H9 (cell line): ENCODE measurements at regions not wholly inside any gene's neighbourhood (a gene's known extent, or its start where the extent isn't known, plus 50 kb on each side); places are given as distances from the start of the nearest gene placed in this dataset.

Experiments used
- DNase-seq: peaks from one replicate; pipeline ENCODE4 v3.0.0-alpha.2; 2017
- H2AFZ ChIP-seq: one replicate; pipeline ENCODE4 v1.6.1; 2013; ENCODE audit warnings: mild to moderate bottlenecking, low read length, control low read depth, moderate library complexity
- H2AK5ac ChIP-seq: 2 replicates; pipeline ENCODE4 v1.6.1; 2013; ENCODE audit warnings: low read length, control low read depth, mixed read lengths; ENCODE audit not compliant: insufficient read length
- H2BK120ac ChIP-seq: one replicate; pipeline ENCODE4 v1.6.1; 2013; ENCODE audit warnings: low read depth, mild to moderate bottlenecking, low read length, control low read depth, inconsistent platforms; ENCODE audit not compliant: poor library complexity, severe bottlenecking
- H2BK12ac ChIP-seq: 2 replicates; pipeline ENCODE4 v1.6.1; 2013; ENCODE audit warnings: low read length, control low read depth, mixed read lengths, low read depth; ENCODE audit not compliant: insufficient read length
- H2BK15ac ChIP-seq: 2 replicates; pipeline ENCODE4 v1.6.1; 2013; ENCODE audit warnings: low read depth, low read length, control low read depth
- H2BK20ac ChIP-seq: one replicate; pipeline ENCODE4 v1.6.1; 2013; ENCODE audit warnings: low read depth, mild to moderate bottlenecking, low read length, control low read depth, inconsistent platforms; ENCODE audit not compliant: poor library complexity, severe bottlenecking
- H2BK5ac ChIP-seq: 2 replicates; pipeline ENCODE4 v1.6.1; 2013; ENCODE audit warnings: low read length, control low read depth, mixed read lengths; ENCODE audit not compliant: insufficient read length
- H3K14ac ChIP-seq: 2 replicates; pipeline ENCODE4 v1.6.1; 2013; ENCODE audit warnings: low read length, control low read depth; ENCODE audit not compliant: insufficient read depth
- H3K18ac ChIP-seq: 2 replicates; pipeline ENCODE4 v1.6.1; 2013; ENCODE audit warnings: low read depth, mild to moderate bottlenecking, mixed read lengths, low read length, control low read depth; ENCODE audit not compliant: insufficient read length
- H3K23ac ChIP-seq: 2 replicates; pipeline ENCODE4 v1.6.1; 2013; ENCODE audit warnings: low read length, control low read depth, mixed read lengths, low read depth; ENCODE audit not compliant: insufficient read length
- H3K23me2 ChIP-seq: 2 replicates; pipeline ENCODE4 v1.6.1; 2013; ENCODE audit warnings: low read depth, mild to moderate bottlenecking, mixed read lengths, low read length, control low read depth; ENCODE audit not compliant: insufficient read length, poor library complexity, severe bottlenecking
- H3K27ac ChIP-seq: 2 replicates; pipeline ENCODE4 v1.5.1; 2013; ENCODE audit warnings: low read length, control low read depth, mixed read lengths, low read depth; ENCODE audit not compliant: insufficient read length
- H3K27me3 ChIP-seq: 2 replicates; pipeline ENCODE4 v1.6.1; 2013; ENCODE audit warnings: low read length, control low read depth, inconsistent platforms; ENCODE audit not compliant: insufficient read depth
- H3K4ac ChIP-seq: 2 replicates; pipeline ENCODE4 v1.6.1; 2013; ENCODE audit warnings: low read depth, mild to moderate bottlenecking, control low read depth, inconsistent platforms, low read length, moderate library complexity
- H3K4me1 ChIP-seq: 2 replicates; pipeline ENCODE4 v1.6.1; 2013; ENCODE audit warnings: low read length, control low read depth, inconsistent platforms; ENCODE audit not compliant: insufficient read depth
- H3K4me2 ChIP-seq: 2 replicates; pipeline ENCODE4 v1.6.1; 2013; ENCODE audit warnings: low read length, control low read depth, mixed read lengths; ENCODE audit not compliant: insufficient read length, insufficient read depth
- H3K56ac ChIP-seq: 2 replicates; pipeline ENCODE4 v1.6.1; 2013; ENCODE audit warnings: low read depth, mild to moderate bottlenecking, mixed read lengths, low read length, control low read depth; ENCODE audit not compliant: insufficient read length
- H3K79me1 ChIP-seq: 2 replicates; pipeline ENCODE4 v1.6.1; 2013; ENCODE audit warnings: low read depth, mild to moderate bottlenecking, moderate library complexity, low read length, control low read depth, inconsistent platforms; ENCODE audit not compliant: insufficient read depth, poor library complexity, severe bottlenecking
- H3K79me2 ChIP-seq: 2 replicates; pipeline ENCODE4 v1.6.1; 2013; ENCODE audit warnings: low read length, control low read depth, inconsistent platforms; ENCODE audit not compliant: insufficient read depth
- H3K9ac ChIP-seq: 2 replicates; pipeline ENCODE4 v1.6.1; 2013; ENCODE audit warnings: low read length, control low read depth, mixed read lengths; ENCODE audit not compliant: insufficient read length; ENCODE audit errors: extremely low read depth
- H3K9me3 ChIP-seq: one replicate; pipeline ENCODE4 v1.6.1; 2013; ENCODE audit warnings: low read depth, low read length, inconsistent platforms; ENCODE audit not compliant: control insufficient read depth
- H3T11ph ChIP-seq: one replicate; pipeline ENCODE4 v1.6.1; 2013; ENCODE audit warnings: mild to moderate bottlenecking, low read length, control low read depth, inconsistent platforms
- H4K20me1 ChIP-seq: one replicate; pipeline ENCODE4 v1.6.1; 2013; ENCODE audit not compliant: control insufficient read depth, insufficient read length, insufficient read depth
- H4K5ac ChIP-seq: 2 replicates; pipeline ENCODE4 v1.6.1; 2013; ENCODE audit warnings: low read depth, mild to moderate bottlenecking, mixed read lengths, low read length, control low read depth; ENCODE audit not compliant: insufficient read length
- H4K8ac ChIP-seq: replicated peaks from 2 replicates; pipeline ENCODE4 v1.6.1; 2013; ENCODE audit warnings: low read length, control low read depth, mixed read lengths, low read depth; ENCODE audit not compliant: insufficient read length
- H4K91ac ChIP-seq: 2 replicates; pipeline ENCODE4 v1.6.1; 2013; ENCODE audit warnings: low read depth, mild to moderate bottlenecking, moderate library complexity, mixed read lengths, low read length, control low read depth; ENCODE audit not compliant: insufficient read length
- H3K27ac Mint-ChIP-seq, 3 experiments: 2 replicates in 2 of 3; 3 replicates in 1 of 3; pipeline ENCODE4 v1.8.0; 2020 to 2021; ENCODE audit warnings: mixed read lengths in 3 of 3, mild to moderate bottlenecking in 1 of 3, moderate library complexity in 1 of 3
- H3K27me3 Mint-ChIP-seq: 2 replicates; pipeline ENCODE4 v1.8.0; 2021; ENCODE audit warnings: low read depth, mild to moderate bottlenecking, moderate library complexity, mixed read lengths
- H3K36me3 Mint-ChIP-seq, 3 experiments: 2 replicates in 2 of 3; 3 replicates in 1 of 3; pipeline ENCODE4 v1.8.0; 2020 to 2021; ENCODE audit warnings: low read depth in 3 of 3, mixed read lengths in 3 of 3; ENCODE audit not compliant: insufficient read depth in 1 of 3
- H3K4me1 Mint-ChIP-seq, 2 experiments: 2 replicates each; pipeline ENCODE4 v1.8.0; 2020; ENCODE audit warnings: mixed read lengths in 2 of 2
- H3K4me3 Mint-ChIP-seq, 2 experiments: 2 replicates in 1 of 2; 3 replicates in 1 of 2; pipeline ENCODE4 v1.8.0; 2020 to 2021; ENCODE audit warnings: mild to moderate bottlenecking in 2 of 2, mixed read lengths in 2 of 2, moderate library complexity in 1 of 2
- H3K9me3 Mint-ChIP-seq, 2 experiments: 2 replicates in 1 of 2; 3 replicates in 1 of 2; pipeline ENCODE4 v1.8.0; 2020; ENCODE audit warnings: mild to moderate bottlenecking in 2 of 2, mixed read lengths in 2 of 2, moderate library complexity in 1 of 2
- TF ChIP-seq, protein P1 (sequence below): fragments of 200-600 bp; sonication (generic); conservative IDR thresholded peaks from 3 replicates; pipeline ENCODE4 v1.8.0; 2021; ENCODE audit warnings: antibody characterized with exemption, mild to moderate bottlenecking

DNA sequence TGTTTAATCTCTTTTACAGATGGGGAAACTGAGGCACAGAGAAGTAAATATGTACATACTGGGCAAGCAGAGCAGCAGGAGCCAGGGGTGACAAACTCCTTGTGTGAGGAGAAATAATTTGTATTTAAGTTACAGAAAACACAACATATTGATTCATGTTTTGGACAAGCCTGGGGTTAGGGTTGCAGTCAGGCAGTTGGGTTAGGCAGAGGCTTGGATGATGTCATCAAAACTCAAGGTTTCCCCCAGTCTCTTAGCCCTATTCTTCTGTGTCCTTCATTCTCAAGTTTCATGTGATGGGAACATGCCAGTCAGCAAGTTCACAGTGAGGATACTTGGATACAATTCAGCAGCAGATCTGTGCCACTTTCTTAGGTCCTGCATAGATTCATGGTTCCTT is 181.4 kb downstream of the CXCL12 start:
- Histone ChIP-seq H2BK5ac (no peak overlapping the region), H3K14ac (no peak overlapping the region), H3K4me1 (no peaks in the 10 kb centered on the region), H3K27ac (no peak overlapping the region), H4K8ac (no peak overlapping the region), H3K23ac (no peak overlapping the region), H3K23me2 (no peaks in the 10 kb centered on the region), H4K20me1 (no peaks in the 10 kb centered on the region), H3K79me1 (no peaks in the 10 kb centered on the region), H3K4me2 (no peak overlapping the region), H2BK15ac (no peak overlapping the region), H3K79me2 (no peaks in the 10 kb centered on the region), H4K91ac (no peak overlapping the region), H2BK12ac (no peak overlapping the region), H2BK120ac (no peak overlapping the region), H2AK5ac (no peak overlapping the region), H3K56ac (no peak overlapping the region), H2BK20ac (no peak overlapping the region), H4K5ac (no peak overlapping the region), H3K9ac (no peak overlapping the region), H3K27me3 (no peaks in the 10 kb centered on the region), H3K18ac (no peak overlapping the region), H3T11ph (no peak overlapping the region), H3K9me3 (no peaks in the 10 kb centered on the region), H3K4ac (no peak overlapping the region), H2AFZ (no peak overlapping the region)
- H3K4me3 Mint-ChIP-seq, result no peak overlapping the region
- H3K9me3 Mint-ChIP-seq, result peaks cover 12 to 18% of the 10 kb centered on the region in 2 experiments; a peak in 4 of 5 replicates
- no peak for DNase-seq
- H3K27me3 Mint-ChIP-seq, result no peaks in the 10 kb centered on the region; the same call in 1 of the 2 replicates
- peaks cover 12 to 23% of the 10 kb centered on the region in 2 experiments for H3K4me1 Mint-ChIP-seq
- H3K36me3 Mint-ChIP-seq, result peaks cover 0 to 22% (median 7%) of the 10 kb centered on the region in 3 experiments; a peak in 4 of 7 replicates
- H3K27ac Mint-ChIP-seq, result no peak overlapping the region
- TF ChIP-seq, protein P1, sequence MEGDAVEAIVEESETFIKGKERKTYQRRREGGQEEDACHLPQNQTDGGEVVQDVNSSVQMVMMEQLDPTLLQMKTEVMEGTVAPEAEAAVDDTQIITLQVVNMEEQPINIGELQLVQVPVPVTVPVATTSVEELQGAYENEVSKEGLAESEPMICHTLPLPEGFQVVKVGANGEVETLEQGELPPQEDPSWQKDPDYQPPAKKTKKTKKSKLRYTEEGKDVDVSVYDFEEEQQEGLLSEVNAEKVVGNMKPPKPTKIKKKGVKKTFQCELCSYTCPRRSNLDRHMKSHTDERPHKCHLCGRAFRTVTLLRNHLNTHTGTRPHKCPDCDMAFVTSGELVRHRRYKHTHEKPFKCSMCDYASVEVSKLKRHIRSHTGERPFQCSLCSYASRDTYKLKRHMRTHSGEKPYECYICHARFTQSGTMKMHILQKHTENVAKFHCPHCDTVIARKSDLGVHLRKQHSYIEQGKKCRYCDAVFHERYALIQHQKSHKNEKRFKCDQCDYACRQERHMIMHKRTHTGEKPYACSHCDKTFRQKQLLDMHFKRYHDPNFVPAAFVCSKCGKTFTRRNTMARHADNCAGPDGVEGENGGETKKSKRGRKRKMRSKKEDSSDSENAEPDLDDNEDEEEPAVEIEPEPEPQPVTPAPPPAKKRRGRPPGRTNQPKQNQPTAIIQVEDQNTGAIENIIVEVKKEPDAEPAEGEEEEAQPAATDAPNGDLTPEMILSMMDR, result no peak
